H9 (cell line): ENCODE measurements at regions not wholly inside any gene's neighbourhood (a gene's known extent, or its start where the extent isn't known, plus 50 kb on each side); places are given as distances from the start of the nearest gene placed in this dataset.

Experiments
- DNase-seq: peaks from one replicate; pipeline ENCODE4 v3.0.0-alpha.2; 2017
- H2AFZ ChIP-seq: one replicate; pipeline ENCODE4 v1.6.1; 2013; ENCODE audit warnings: mild to moderate bottlenecking, low read length, control low read depth, moderate library complexity
- H2AK5ac ChIP-seq: 2 replicates; pipeline ENCODE4 v1.6.1; 2013; ENCODE audit warnings: low read length, control low read depth, mixed read lengths; ENCODE audit not compliant: insufficient read length
- H2BK120ac ChIP-seq: one replicate; pipeline ENCODE4 v1.6.1; 2013; ENCODE audit warnings: low read depth, mild to moderate bottlenecking, low read length, control low read depth, inconsistent platforms; ENCODE audit not compliant: poor library complexity, severe bottlenecking
- H2BK12ac ChIP-seq: 2 replicates; pipeline ENCODE4 v1.6.1; 2013; ENCODE audit warnings: low read length, control low read depth, mixed read lengths, low read depth; ENCODE audit not compliant: insufficient read length
- H2BK15ac ChIP-seq: 2 replicates; pipeline ENCODE4 v1.6.1; 2013; ENCODE audit warnings: low read depth, low read length, control low read depth
- H2BK20ac ChIP-seq: one replicate; pipeline ENCODE4 v1.6.1; 2013; ENCODE audit warnings: low read depth, mild to moderate bottlenecking, low read length, control low read depth, inconsistent platforms; ENCODE audit not compliant: poor library complexity, severe bottlenecking
- H2BK5ac ChIP-seq: 2 replicates; pipeline ENCODE4 v1.6.1; 2013; ENCODE audit warnings: low read length, control low read depth, mixed read lengths; ENCODE audit not compliant: insufficient read length
- H3K14ac ChIP-seq: 2 replicates; pipeline ENCODE4 v1.6.1; 2013; ENCODE audit warnings: low read length, control low read depth; ENCODE audit not compliant: insufficient read depth
- H3K18ac ChIP-seq: 2 replicates; pipeline ENCODE4 v1.6.1; 2013; ENCODE audit warnings: low read depth, mild to moderate bottlenecking, mixed read lengths, low read length, control low read depth; ENCODE audit not compliant: insufficient read length
- H3K23ac ChIP-seq: 2 replicates; pipeline ENCODE4 v1.6.1; 2013; ENCODE audit warnings: low read length, control low read depth, mixed read lengths, low read depth; ENCODE audit not compliant: insufficient read length
- H3K23me2 ChIP-seq: 2 replicates; pipeline ENCODE4 v1.6.1; 2013; ENCODE audit warnings: low read depth, mild to moderate bottlenecking, mixed read lengths, low read length, control low read depth; ENCODE audit not compliant: insufficient read length, poor library complexity, severe bottlenecking
- H3K27ac ChIP-seq: 2 replicates; pipeline ENCODE4 v1.5.1; 2013; ENCODE audit warnings: low read length, control low read depth, mixed read lengths, low read depth; ENCODE audit not compliant: insufficient read length
- H3K27me3 ChIP-seq: 2 replicates; pipeline ENCODE4 v1.6.1; 2013; ENCODE audit warnings: low read length, control low read depth, inconsistent platforms; ENCODE audit not compliant: insufficient read depth
- H3K4ac ChIP-seq: 2 replicates; pipeline ENCODE4 v1.6.1; 2013; ENCODE audit warnings: low read depth, mild to moderate bottlenecking, control low read depth, inconsistent platforms, low read length, moderate library complexity
- H3K4me1 ChIP-seq: 2 replicates; pipeline ENCODE4 v1.6.1; 2013; ENCODE audit warnings: low read length, control low read depth, inconsistent platforms; ENCODE audit not compliant: insufficient read depth
- H3K4me2 ChIP-seq: 2 replicates; pipeline ENCODE4 v1.6.1; 2013; ENCODE audit warnings: low read length, control low read depth, mixed read lengths; ENCODE audit not compliant: insufficient read length, insufficient read depth
- H3K56ac ChIP-seq: 2 replicates; pipeline ENCODE4 v1.6.1; 2013; ENCODE audit warnings: low read depth, mild to moderate bottlenecking, mixed read lengths, low read length, control low read depth; ENCODE audit not compliant: insufficient read length
- H3K79me1 ChIP-seq: 2 replicates; pipeline ENCODE4 v1.6.1; 2013; ENCODE audit warnings: low read depth, mild to moderate bottlenecking, moderate library complexity, low read length, control low read depth, inconsistent platforms; ENCODE audit not compliant: insufficient read depth, poor library complexity, severe bottlenecking
- H3K79me2 ChIP-seq: 2 replicates; pipeline ENCODE4 v1.6.1; 2013; ENCODE audit warnings: low read length, control low read depth, inconsistent platforms; ENCODE audit not compliant: insufficient read depth
- H3K9ac ChIP-seq: 2 replicates; pipeline ENCODE4 v1.6.1; 2013; ENCODE audit warnings: low read length, control low read depth, mixed read lengths; ENCODE audit not compliant: insufficient read length; ENCODE audit errors: extremely low read depth
- H3K9me3 ChIP-seq: one replicate; pipeline ENCODE4 v1.6.1; 2013; ENCODE audit warnings: low read depth, low read length, inconsistent platforms; ENCODE audit not compliant: control insufficient read depth
- H3T11ph ChIP-seq: one replicate; pipeline ENCODE4 v1.6.1; 2013; ENCODE audit warnings: mild to moderate bottlenecking, low read length, control low read depth, inconsistent platforms
- H4K20me1 ChIP-seq: one replicate; pipeline ENCODE4 v1.6.1; 2013; ENCODE audit not compliant: control insufficient read depth, insufficient read length, insufficient read depth
- H4K5ac ChIP-seq: 2 replicates; pipeline ENCODE4 v1.6.1; 2013; ENCODE audit warnings: low read depth, mild to moderate bottlenecking, mixed read lengths, low read length, control low read depth; ENCODE audit not compliant: insufficient read length
- H4K8ac ChIP-seq: replicated peaks from 2 replicates; pipeline ENCODE4 v1.6.1; 2013; ENCODE audit warnings: low read length, control low read depth, mixed read lengths, low read depth; ENCODE audit not compliant: insufficient read length
- H4K91ac ChIP-seq: 2 replicates; pipeline ENCODE4 v1.6.1; 2013; ENCODE audit warnings: low read depth, mild to moderate bottlenecking, moderate library complexity, mixed read lengths, low read length, control low read depth; ENCODE audit not compliant: insufficient read length
- H3K27ac Mint-ChIP-seq, 3 experiments: 2 replicates in 2 of 3; 3 replicates in 1 of 3; pipeline ENCODE4 v1.8.0; 2020 to 2021; ENCODE audit warnings: mixed read lengths in 3 of 3, mild to moderate bottlenecking in 1 of 3, moderate library complexity in 1 of 3
- H3K27me3 Mint-ChIP-seq: 2 replicates; pipeline ENCODE4 v1.8.0; 2021; ENCODE audit warnings: low read depth, mild to moderate bottlenecking, moderate library complexity, mixed read lengths
- H3K36me3 Mint-ChIP-seq, 3 experiments: 2 replicates in 2 of 3; 3 replicates in 1 of 3; pipeline ENCODE4 v1.8.0; 2020 to 2021; ENCODE audit warnings: low read depth in 3 of 3, mixed read lengths in 3 of 3; ENCODE audit not compliant: insufficient read depth in 1 of 3
- H3K4me1 Mint-ChIP-seq, 2 experiments: 2 replicates each; pipeline ENCODE4 v1.8.0; 2020; ENCODE audit warnings: mixed read lengths in 2 of 2
- H3K4me3 Mint-ChIP-seq, 2 experiments: 2 replicates in 1 of 2; 3 replicates in 1 of 2; pipeline ENCODE4 v1.8.0; 2020 to 2021; ENCODE audit warnings: mild to moderate bottlenecking in 2 of 2, mixed read lengths in 2 of 2, moderate library complexity in 1 of 2
- H3K9me3 Mint-ChIP-seq, 2 experiments: 2 replicates in 1 of 2; 3 replicates in 1 of 2; pipeline ENCODE4 v1.8.0; 2020; ENCODE audit warnings: mild to moderate bottlenecking in 2 of 2, mixed read lengths in 2 of 2, moderate library complexity in 1 of 2
- TF ChIP-seq, protein P1 (sequence below): fragments of 200-600 bp; sonication (generic); conservative IDR thresholded peaks from 3 replicates; pipeline ENCODE4 v1.8.0; 2021; ENCODE audit warnings: antibody characterized with exemption, mild to moderate bottlenecking

DNA sequence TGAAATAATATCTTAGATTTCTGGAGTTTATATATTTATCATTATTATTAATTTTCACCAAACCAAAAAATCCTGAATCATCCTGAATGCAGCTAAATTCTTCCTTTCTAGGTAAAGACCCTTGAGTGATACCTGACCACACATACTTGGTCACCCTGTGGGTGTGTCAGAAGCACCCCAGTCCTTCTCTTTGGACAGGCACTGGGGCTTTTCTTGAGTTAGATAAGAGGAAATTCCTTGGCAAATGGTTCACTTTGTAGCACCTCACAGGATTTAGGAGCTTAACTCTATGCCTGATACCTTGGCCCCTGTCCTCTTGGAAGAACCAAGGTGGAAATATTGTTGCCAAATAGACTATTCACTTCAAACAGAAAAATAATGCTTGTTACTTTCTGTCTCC, 69.6 kb upstream of the PNPLA4 start:
- no peaks in the 10 kb centered on the region for H3K9me3 ChIP-seq
- Mint-ChIP-seq H3K4me3 (no peak overlapping the region), H3K9me3 (no peaks in the 10 kb centered on the region), H3K27ac (no peak overlapping the region), H3K27me3 (no peaks in the 10 kb centered on the region), H3K4me1 (peaks cover 8% of the 10 kb centered on the region in 2 experiments), H3K36me3 (peaks cover 0 to 4% (median 0%) of the 10 kb centered on the region in 3 experiments; a peak in 1 of 7 replicates)
- H3K27ac ChIP-seq = no peak overlapping the region
- no peak overlapping the region for H2AFZ ChIP-seq
- H3K4me2 ChIP-seq = no peak overlapping the region
- H3K79me2 ChIP-seq = no peaks in the 10 kb centered on the region
- no peak overlapping the region for H2BK12ac ChIP-seq
- peaks cover 4% of the 10 kb centered on the region; the same call in 1 of the 2 replicates for H3K4me1 ChIP-seq
- H4K5ac ChIP-seq = no peak overlapping the region
- no peaks in the 10 kb centered on the region for H4K20me1 ChIP-seq
- no peak overlapping the region for H3K56ac ChIP-seq
- no peak overlapping the region for H4K91ac ChIP-seq
- H4K8ac ChIP-seq = no peak overlapping the region
- H3K4ac ChIP-seq = no peak overlapping the region
- H2BK15ac ChIP-seq = no peak overlapping the region
- H3K79me1 ChIP-seq = no peaks in the 10 kb centered on the region
- no peaks in the 10 kb centered on the region for H3K23me2 ChIP-seq
- no peak overlapping the region for H3K23ac ChIP-seq
- TF ChIP-seq, protein P1, sequence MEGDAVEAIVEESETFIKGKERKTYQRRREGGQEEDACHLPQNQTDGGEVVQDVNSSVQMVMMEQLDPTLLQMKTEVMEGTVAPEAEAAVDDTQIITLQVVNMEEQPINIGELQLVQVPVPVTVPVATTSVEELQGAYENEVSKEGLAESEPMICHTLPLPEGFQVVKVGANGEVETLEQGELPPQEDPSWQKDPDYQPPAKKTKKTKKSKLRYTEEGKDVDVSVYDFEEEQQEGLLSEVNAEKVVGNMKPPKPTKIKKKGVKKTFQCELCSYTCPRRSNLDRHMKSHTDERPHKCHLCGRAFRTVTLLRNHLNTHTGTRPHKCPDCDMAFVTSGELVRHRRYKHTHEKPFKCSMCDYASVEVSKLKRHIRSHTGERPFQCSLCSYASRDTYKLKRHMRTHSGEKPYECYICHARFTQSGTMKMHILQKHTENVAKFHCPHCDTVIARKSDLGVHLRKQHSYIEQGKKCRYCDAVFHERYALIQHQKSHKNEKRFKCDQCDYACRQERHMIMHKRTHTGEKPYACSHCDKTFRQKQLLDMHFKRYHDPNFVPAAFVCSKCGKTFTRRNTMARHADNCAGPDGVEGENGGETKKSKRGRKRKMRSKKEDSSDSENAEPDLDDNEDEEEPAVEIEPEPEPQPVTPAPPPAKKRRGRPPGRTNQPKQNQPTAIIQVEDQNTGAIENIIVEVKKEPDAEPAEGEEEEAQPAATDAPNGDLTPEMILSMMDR = no peak
- H3K9ac ChIP-seq = no peak overlapping the region
- DNase-seq = no peak
- no peaks in the 10 kb centered on the region for H3K27me3 ChIP-seq
- no peak overlapping the region for H2BK120ac ChIP-seq
- H2AK5ac ChIP-seq = no peak overlapping the region
- H3K14ac ChIP-seq = no peak overlapping the region
- H2BK5ac ChIP-seq = no peak overlapping the region
- no peak overlapping the region for H3K18ac ChIP-seq
- no peak overlapping the region for H3T11ph ChIP-seq
- H2BK20ac ChIP-seq = no peak overlapping the region
